ENCODE measurements at regions not wholly inside any gene's neighbourhood (a gene's known extent, or its start where the extent isn't known, plus 50 kb on each side); places are given as distances from the start of the nearest gene placed in this dataset.

DNA sequence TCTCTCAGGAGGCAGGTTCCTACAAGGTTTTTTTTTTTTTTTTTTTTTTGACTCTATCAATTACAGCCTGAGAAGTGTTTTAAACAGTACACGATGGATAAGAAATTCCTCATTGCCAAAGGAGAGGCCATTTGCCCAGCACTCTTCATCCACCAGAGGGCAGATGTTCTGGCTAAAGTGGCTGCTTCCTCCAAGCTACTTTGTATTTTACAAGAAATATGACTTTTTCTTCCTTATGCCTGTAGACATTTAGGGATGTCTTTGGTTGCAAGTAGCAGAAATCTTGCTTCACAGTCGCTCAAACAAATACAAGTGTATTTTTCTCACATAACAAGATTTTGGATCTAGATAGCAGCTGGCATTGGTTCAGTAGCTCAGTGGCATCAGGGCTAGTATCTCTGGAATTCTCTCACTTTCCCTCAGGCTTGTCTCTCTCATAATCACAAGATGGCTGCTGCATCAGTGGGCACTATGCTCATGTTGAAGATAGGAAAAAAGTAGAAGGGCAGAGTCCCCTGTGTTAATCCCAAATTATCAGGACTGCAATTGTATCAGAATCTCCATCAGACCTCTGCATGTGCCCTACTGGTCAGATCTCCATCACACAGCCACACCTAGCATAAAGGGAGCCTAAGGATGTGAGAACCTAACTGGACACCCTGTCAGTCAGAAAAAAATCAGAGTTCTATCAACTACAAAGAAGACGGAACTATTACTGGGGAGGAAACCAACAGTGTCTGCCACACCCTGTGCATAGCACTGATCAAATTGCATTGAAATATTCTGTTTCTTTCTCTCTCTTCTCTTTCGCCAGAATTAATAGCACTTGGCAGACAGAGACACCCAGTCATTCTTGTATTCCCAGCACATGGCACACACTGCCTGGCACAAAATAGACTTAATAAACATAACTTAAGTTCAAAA lies 138.9 kb upstream of the COL8A1 start:
- DNase-seq: no peak

DNA sequence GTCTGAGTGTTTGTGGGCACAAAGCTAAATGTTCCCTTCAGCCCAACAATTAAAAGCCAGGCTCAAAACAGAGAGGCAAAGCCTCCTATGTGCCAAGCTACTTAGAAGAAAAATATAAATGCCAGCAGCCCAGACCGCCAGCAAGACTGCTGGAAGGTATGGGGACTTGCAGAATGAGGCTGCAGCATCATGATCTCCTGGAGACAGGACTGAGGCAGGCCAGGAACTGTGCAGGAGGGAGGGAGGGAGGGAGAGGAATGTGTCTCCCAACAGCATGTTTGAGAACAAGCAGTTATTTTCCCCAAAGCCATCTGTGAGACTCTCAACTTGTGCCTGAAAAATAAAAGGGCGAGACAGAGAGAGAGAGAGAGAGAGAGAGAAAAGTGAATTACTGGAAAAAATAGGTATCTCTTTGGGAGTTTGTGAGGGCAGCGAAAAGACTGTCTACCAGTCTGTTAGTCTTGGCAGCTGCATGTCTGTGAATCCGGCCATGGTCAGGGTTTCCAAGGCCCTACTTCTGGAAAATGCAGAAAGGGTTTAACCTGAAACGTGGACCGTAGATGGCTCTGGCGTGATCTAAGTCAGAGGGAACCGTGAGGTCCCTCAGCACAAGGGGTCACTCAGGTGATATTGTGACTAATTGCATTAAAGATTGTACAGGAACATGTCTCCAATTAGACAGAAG lies 139.7 kb upstream of the COL8A1 start:
- DNase-seq: no peak

DNA sequence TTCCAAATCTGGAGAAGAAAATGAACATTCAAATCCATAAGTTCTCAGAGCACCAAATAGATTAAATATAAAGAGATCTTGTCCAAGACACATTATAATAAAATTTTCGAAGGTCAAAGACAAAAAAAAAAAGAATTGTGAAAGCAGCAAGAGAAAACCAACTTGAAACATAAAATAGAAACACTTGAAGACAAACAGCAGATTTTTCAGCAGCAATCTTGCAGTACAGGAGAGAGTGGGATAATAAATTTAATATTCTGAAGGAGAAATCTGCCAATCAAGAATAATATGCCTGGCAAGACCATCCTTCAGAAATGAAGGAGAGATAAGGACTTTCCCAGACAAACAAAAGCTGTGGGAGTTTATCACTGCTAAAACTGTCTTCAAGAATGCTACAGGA lies 150.5 kb upstream of the COL8A1 start:
- no peak for DNase-seq

DNA sequence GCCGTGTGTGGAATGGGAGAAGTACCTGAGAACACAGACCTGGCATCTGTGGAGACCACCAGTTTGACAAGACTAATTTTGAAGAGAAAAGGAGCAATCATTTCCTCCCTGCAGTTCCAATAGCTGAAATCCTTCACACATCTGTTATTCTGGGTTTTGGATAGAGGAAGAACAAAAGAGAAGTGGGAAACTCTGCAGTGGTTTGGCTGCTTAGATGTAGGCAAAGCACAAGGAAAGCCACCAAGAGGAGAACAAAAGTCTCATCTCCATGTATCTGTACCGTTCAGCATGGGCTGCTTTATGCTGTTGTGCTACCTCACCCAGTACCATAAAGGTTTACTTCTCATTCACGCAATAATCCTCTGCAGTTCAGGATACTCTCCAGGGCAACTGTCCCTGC lies 153.1 kb upstream of the COL8A1 start:
- DNase-seq: no peak

DNA sequence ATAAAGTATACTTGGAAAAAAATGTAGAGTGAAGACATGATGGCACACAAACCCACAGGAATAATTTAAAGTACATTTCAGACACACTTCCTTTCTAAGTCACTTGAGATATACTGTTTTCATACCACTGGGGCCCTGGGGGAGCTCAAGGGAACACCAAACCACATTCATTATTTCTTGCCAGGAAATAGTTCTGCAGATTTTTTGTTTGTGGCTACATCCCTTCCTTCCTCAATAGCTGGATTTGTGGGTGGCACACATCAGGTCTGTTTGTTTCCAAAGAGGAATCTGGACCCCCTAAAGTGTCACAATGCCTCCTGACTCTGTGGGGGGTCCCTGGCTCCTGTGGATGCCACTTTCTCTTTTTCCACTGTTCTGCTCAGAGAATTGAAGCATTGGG lies 153.5 kb upstream of the COL8A1 start:
- no peak for DNase-seq

DNA sequence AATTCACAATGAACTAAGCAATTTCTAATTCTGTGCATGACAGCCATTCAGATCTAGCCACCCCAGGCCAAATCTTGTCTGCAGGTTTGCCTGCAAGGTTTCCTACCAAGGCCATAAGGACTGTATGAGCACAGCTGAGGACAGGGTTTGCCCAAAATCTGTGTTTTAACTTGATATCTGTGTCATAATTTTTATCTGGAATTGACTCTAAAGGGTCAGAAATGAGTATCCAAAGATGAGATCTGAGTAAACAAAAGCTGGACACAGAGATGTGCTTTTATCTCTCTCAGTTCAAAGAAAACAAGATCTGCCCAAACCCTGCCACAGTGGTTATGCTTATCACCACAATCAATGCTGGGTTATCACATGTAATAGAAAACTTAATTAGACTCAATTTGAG lies 154.6 kb upstream of the COL8A1 start:
- no peak for DNase-seq

DNA sequence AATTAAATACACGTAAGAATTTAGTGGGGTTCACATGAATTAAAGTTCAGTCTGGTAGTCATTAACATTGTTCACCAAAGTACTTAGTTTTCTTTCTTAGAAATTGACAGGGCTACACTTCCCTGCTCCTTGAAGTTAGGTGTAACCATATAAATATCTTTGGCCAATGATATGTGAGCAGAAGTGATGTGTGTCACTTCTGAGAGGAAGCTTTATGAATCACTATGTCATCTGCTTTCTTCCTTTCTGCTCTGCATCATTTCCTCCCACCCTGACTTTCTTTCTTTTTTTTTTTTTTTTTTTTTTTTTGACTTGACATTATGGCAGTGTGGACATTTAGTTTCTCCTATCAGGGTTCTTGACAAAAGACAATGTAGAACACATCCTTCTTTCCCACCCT lies 156.2 kb upstream of the COL8A1 start:
- DNase-seq: no peak

DNA sequence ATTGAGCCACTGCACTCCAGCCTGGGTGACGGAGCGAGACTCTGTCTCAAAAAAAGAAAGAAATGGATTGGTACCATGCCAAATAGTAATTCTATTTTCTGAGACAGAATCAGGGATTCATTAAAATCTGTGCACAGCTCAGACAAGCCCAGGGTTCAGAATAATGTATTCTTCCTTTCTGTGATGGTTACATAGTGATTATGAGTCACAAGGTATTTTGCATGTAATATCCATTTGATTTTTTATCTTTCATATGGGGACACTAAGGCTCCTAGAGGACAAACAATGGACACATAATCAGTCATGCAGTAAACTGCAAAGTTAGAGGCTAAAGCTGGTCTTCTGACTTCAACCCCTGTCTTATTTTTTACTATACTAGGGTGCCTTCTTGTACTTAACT lies 156.8 kb upstream of the COL8A1 start:
- DNase-seq: no peak

DNA sequence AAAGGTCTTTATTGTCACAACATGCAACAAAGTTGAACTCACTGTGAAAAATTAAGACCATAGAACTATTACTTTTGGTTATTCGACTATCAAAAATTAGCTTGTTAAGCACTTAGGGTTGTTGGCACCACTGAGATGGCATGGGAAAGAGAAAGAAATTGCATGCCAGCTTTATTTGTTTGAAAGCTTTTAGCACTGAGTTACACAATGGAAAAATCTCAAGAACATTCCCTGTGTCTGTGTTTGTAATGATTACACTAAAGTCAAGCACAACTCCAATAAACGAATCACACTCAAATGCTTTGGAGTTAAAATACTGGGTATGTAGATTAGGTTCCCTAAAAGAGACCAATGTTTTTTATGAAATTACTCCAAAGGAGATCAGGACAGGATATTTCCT lies 158.6 kb upstream of the COL8A1 start:
- DNase-seq: no peak

DNA sequence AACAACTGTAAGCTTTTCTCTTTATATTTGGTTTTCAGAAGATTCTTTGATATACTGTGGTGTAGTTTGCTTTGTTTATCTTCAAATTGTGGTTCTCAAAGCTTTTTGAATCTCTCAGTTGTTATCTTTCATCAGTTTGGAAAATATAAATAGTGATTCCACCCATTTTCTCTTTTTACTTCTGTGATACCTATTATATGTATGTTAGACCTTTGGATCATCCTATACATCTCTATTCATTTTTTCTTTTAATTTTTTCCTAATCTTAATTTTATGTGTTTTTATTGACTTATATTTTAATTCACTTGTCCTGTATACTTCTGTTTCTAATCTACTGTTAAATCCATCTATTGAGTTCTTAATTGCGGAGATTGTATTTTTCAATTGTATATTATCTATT lies 160.7 kb upstream of the COL8A1 start:
- DNase-seq: no peak

DNA sequence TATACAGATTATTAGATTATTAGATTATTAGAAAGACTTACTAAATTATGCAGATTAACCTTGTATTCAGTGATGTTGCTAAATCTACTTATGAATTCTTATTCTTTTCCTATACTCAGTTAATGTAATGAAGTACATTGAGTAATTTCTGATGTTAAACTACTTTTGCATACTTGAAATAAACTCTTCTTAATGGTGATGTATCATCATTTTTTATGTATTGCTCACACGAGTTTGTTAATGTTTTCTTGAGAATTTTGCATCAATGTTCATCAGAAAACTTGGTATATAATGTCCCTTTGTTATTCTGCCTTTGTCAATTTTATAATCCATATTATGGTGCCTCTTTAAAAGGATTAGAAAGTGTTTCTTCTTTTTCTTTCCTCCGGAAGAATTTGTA lies 163.2 kb upstream of the COL8A1 start:
- no peak for DNase-seq

DNA sequence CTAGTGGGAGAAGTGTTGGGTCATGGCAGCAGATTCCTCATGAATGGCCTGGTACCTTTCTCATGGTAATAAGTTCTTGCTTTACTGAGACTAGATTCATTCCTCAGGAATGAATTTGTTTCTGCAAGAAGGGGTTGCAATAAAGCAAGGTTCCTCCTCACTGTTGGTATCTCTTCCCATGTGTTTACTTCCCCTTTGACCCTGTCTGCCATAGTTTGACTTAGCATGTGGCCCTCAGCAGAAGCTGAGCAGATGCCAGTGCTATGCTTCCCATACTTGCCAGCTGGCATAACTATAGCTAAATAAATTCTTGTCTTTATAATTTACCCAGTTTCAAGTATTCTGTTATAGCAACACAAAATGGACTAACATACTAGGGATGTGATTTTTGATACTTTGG lies 163.6 kb upstream of the COL8A1 start:
- no peak for DNase-seq

DNA sequence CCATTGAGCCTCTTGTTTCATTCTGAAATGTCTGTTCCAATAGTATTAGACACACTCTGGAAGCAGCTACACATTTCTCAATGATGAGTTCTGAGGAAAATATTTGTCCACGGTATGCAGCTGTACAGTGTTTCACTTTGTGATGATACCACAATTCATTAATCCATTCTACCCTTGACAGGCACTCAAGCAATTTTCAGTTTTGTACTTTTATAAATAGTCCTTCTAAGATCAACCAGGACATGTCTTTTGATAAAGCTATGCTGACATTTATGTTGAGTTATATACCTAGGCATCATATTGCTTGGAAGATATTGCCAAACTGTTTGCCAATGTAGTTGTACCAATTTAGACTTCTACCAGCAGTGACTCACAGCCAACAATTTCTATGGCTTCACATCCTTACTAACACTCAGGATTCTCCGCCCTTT lies 165.1 kb upstream of the COL8A1 start:
- DNase-seq: no peak

DNA sequence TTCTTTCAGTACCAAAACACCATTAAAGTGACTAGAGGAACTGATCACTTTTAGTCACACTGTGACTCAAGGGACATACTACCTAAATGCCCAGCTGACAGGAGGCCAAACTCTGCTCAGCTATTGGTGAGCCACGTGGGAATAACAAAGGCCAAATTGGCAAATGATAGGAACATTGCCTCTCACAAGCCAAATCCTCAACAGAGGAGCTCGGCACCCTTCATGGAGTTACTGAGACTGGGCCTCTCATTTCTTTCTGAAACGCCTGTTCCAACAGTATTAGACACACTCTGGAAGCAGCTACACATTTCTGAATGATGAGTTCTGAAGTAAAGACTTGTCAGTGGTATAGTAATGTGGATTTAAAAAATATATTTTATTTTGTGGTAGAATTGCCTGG lies 166.0 kb upstream of the COL8A1 start:
- DNase-seq: no peak

DNA sequence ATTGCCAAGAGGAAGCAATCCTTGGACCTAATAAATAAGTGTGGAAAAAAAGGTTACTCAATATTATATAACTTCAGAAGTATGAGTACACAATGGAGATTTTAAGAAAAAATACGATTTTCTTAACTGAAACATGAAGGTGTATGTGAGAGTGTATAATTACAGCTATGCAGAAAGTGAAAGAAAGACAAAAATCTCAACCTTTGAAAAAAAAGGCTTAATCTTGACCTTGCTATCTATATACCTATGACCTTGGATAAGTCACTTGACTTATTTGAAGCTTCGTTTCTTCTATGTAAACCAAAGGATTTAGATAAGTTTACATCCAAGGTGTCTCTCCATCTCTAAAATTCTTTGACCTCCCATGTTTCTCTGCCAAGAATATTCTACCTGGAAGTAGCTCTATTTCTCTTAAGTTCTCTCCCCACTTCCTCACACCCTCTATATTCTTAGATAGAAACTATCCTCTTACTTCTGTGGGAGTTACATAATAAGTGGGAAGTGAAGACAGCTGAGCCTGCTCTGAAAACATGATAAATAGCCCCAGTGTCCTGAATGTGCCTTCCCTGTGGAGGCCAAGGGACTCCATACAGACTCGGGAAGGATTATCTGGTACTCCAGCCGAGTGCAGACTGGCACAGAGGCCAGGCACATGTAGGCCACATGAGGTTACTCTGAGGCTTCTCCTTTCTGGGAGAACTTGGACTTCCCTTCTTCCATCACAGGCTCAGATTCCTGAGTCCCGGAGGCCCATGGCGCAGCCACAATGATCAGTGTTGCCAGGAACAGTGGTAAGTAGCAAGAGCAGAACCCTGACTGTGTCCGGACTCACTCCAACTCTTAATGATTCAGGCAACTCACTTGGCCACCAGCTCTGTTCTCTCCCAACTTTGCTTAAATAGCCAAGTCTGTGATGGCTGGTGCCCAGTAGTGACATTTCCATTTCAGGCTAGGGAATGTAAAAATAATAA lies 166.8 kb upstream of the COL8A1 start:
- no peak for DNase-seq

DNA sequence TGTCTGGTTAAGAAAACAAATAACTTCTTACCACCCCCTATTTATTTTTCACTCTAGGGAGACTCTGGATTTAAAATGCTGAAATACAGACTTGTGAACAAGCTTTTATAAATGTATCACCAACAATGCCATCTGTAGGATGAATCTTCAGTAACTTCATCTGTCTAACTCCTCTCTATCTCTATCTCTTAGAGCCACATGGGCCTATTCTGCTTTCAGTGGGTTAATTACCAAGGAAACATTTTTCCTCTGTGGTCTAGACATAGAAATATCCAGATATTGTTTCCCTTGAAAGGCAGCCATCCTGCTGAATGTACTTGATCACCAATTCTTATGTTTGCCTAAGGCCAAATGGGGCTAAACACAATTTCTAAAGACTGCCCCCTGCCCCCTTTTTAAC lies 167.6 kb upstream of the COL8A1 start:
- no peak for DNase-seq

DNA sequence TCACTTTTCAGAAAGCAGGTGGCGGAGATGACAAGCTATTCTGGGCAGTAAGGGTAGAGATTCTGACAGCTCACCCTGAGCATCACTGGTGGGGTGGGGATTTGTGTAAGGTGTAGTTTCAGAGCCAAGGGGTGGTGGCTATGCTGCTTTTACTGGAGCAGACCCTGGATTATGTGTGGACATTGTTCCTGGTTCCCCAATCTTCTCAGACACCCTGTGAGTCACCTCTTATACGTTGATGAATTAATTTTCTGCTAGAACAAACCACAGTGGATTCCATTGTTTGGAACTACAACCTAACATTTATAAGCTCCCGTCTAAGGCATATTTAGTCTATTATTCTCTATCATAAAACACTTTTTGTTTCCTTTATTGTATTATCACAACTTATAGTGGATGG lies 169.5 kb upstream of the COL8A1 start:
- DNase-seq: no peak

DNA sequence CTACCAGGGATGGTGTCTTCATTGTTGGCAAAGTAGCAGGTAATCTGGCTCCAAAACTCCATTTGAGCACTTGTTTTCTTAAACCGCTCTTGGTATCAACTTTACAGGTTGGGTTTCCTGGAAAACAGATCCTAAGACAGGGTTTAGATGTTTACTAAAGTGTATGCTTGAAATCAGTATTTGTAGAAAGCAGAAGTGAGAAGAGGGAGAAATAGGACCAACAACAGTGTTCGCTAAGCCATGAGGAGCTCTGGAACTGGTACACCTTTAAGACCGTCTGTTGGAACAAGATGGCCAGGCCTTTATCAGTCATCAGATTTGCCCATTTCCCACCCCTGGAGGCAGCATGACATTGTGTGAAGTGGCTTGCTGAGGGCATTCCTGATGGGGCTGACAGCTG lies 171.0 kb upstream of the COL8A1 start:
- DNase-seq: no peak

DNA sequence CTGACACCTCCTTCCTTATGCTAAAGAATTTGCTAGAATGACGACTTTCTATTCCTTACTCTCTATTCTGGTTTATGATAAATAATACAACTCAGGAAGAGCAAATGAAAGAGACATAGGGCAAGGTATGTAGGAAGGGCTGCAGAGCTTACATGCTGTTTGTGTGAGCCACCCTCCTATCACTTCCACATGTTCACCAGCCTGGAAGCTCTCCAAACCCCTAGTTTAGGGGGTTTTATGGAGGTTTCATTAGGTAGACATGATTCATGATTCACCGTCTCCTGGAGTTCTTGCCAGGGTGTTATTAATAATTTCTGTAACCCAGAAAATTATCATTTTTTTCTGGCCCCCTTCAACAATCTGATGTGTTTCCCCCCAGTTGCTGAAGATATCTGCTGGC lies 172.1 kb upstream of the COL8A1 start:
- no peak for DNase-seq

DNA sequence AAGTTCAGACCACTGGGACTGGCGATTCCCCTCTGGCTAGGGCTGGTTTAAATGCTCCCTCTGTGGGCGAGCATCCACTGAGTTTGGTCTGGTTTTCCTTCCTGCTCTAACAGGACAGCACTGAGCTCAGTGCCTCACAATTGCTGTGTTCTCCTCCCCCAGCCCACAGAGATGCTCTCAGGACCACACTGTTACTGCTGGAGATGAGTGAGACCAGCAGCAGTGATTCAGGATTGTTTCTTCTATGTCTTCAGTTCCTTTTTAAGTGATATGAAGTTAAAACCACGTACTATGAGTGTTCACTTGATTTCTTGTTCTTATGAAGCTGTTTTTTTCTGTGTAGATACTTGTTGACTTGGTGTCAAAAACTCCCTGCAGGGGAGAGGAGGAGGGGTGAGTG lies 180.4 kb upstream of the COL8A1 start:
- DNase-seq: no peak

DNA sequence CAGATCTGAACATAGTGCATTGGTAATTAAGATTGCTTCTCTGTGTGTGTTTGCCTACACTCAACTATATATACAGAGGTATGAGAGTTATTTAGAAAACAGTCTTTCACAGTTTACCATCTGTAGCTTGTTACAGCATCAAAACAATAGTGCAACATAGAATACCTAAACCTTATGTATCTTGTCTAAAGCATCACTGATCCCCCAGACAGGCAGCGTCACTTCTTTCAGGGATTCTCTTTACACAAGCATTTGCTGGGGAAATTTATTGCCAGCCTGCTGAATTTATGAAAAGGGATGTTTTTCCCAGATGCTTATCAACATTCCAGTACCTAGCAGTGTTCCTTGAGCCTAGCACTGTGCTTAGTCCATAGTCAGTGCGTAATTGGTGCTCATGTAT lies 195.8 kb upstream of the COL8A1 start:
- no peak for DNase-seq

DNA sequence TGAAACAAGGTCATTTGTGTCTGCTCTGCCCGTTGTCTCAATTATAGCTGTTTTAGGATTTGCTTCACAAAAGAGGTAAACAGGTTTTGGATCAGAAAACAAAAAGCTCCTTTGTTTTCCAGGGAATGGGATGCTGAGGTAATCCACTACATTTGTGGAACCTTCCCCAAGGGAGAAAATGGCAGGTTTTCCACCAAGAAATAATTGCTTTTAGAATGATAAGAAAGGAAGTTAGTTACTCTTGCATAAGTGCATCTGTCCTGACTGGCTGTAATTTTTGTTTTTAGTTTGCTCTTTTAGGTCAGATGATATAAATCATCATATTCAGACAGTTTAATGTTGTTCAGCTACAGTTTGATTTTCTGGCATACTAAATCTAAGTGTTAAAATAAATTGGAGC lies 198.5 kb upstream of the COL8A1 start:
- DNase-seq: no peak

DNA sequence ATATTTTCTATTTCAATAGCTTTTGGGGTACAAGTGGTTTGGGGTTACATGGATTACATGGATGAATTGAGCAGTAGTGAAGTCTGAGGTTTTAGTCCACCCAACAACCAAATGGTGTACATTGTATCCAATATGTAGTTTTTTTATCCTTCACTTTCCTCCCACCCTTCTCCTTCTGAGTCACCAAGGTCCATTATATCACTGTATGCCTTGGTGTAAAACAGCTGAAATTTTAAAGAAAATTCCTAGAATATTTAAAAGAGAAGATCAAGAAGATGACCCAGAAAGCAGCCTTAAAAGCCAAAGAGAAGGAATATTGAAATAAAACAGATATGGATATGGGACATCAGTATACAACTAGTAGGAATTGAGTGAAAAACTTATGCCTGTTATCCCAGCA lies 204.2 kb upstream of the COL8A1 start:
- no peak for DNase-seq

Measured in DMS 273 treated with DMSO at 0.1 percent for 48 hours (cell line).